HG03565 (cell line): ENCODE measurements at regions not wholly inside any gene's neighbourhood (a gene's known extent, or its start where the extent isn't known, plus 50 kb on each side); places are given as distances from the start of the nearest gene placed in this dataset.

Experiments used
- ATAC-seq: cut with Tn5 transposase; IDR thresholded peaks from one replicate; pipeline ENCODE4 v1.9.1; 2021; ENCODE audit warnings: mild to moderate bottlenecking, moderate library complexity; ENCODE audit not compliant: unreplicated experiment

GRCh38 chr4:136329042-136329662 lies 1203.1 kb downstream of the PCDH18 start:
- ATAC-seq, result no peak

DNA sequence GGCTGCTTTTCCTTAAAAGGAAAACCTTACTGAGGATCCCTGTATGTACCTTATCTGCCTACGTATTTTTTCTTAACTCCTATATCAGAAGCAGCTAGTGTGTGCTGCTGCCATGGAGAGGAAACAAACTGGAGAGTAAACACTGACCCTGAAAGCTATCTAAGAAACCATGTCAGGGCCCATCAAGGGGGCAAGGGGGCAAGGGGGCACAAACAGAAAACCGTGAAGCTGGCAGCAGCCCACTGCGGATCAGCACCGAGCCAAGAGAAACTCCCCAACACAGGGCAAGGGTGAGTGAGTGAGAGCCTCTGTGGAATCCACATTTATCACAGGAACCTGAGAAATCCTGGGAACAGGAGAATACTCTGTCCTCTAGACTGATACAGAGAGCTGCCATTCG lies 1204.2 kb downstream of the PCDH18 start:
- ATAC-seq, result no peak

GRCh38 chr4:136320465-136320813 lies 1211.9 kb downstream of the PCDH18 start:
- ATAC-seq, result no peak

DNA sequence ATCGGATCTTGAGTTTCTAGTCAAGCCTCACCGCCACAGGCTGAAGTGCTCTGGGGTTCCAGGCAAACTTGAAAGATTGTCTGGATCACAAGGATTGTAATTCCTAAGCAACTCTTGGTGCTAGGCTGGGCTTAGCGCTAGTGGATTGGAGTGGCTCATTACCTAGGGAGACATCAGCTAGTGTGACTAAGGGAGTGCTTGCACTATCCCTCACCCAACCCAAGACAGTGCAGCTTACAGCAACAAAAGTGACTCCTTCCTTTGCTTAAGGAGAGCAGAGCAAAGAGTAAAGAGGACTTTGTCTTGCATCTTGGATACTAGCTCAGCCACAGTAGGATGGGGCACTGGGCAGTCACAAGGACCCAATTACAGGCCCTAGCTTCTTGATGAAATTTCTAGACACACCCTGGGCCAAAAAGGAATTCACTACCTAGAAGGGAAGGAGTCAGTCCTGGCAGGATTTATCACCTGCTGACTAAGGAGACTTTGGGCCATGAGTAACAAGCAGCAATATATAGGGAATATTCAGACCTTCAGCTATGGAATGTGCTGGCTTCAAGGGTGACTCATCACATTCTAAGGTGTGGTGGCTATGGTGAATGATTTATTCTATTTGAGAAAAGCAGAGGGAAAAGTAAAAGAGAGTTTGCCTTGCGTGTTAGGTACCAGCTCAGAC lies 1212.4 kb downstream of the PCDH18 start:
- no peak for ATAC-seq

GRCh38 chr4:136316961-136317360 lies 1215.3 kb downstream of the PCDH18 start:
- no peak for ATAC-seq

DNA sequence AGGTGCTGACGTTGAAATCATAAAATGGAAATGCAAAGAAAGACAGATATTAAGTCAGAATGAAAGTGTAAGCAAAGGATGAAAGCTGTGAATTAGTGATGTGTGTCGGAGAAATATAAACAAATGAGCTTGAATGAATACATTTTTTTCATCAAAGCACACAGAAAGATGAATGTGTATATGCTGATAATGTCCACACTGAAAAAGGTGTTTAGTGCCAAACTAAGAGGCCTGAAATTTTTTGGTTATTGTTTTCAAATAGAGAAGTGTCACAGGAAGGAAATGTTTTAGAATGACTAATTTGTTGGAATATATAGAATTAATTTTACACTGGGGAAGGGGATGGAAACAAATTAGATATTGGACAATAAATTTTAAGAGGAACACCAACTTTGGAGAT lies 1217.6 kb downstream of the PCDH18 start:
- ATAC-seq, result no peak

- ATAC-seq, result no peak
Measured at GRCh38 chr4:136311774-136312173, 1220.5 kb downstream of the PCDH18 start.

GRCh38 chr4:136307765-136308164 lies 1224.5 kb downstream of the PCDH18 start:
- ATAC-seq, result no peak

- ATAC-seq, result no peak
Measured at GRCh38 chr4:136306361-136306760, 1225.9 kb downstream of the PCDH18 start.

GRCh38 chr4:136302566-136302965 lies 1229.7 kb downstream of the PCDH18 start:
- ATAC-seq, result no peak

GRCh38 chr4:136301749-136302495 lies 1230.4 kb downstream of the PCDH18 start:
- no peak for ATAC-seq

DNA sequence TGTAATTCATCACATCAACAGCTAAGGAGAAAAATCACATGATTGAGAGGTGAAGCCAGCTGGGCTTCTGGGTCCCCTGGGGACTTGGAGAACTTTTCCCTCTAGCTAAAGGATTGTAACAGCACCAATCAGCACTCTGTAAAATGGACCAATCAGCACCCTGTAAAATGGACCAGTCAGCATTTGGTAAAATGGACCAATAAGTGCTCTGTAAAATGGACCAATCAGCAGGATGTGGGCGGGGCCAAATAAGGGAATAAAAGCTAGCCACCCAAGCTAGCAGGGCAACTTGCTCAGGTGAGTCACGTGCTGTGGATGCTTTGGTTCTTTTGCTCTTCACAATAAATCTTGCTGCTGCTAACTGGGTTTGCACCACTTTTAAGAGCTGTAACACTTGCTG lies 1248.3 kb downstream of the PCDH18 start:
- ATAC-seq, result no peak

- no peak for ATAC-seq
Measured at GRCh38 chr4:136281889-136282288, 1250.4 kb downstream of the PCDH18 start.

DNA sequence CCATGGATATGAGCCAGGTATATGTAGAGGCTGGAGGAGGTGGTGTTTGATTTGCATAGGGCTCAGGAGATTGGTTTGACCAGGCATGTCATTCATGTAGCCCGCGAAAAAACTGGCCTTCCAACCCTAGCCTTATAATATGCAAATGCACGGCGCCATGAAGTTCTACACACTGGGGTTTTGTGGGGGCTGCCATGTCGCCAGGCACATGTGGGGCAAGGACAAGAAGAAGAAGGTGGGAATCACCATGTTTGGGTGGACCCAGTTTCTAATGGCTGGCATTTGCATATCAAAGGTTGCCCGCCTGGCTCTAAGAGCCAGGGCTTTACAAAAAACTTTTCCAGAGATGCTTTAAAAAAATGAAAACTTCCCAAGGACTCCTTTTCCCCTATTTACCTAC lies 1251.0 kb downstream of the PCDH18 start:
- no peak for ATAC-seq

- ATAC-seq, result no peak
Measured at GRCh38 chr4:136277741-136278140, 1254.6 kb downstream of the PCDH18 start.

DNA sequence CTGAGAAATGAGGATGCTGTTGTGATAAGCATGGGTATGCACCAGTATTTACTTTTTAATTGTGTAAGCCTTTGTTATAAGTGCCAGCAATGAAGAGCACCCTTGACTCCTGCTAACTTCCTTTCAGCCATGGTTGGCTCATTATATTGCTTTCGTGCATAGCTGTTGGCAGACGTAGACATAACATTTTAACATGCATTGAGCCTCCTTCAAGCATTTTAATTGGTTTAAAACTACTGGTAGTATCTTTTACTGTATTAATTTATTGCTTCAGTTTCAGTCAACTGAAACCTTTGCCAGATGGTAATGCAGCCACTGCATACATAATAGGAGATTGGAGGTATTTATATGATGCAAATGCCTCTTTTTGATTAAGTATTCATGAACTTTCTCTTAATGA lies 1285.4 kb downstream of the PCDH18 start:
- ATAC-seq, result no peak

- no peak for ATAC-seq
Measured at GRCh38 chr4:136241221-136241986, 1290.9 kb downstream of the PCDH18 start.

DNA sequence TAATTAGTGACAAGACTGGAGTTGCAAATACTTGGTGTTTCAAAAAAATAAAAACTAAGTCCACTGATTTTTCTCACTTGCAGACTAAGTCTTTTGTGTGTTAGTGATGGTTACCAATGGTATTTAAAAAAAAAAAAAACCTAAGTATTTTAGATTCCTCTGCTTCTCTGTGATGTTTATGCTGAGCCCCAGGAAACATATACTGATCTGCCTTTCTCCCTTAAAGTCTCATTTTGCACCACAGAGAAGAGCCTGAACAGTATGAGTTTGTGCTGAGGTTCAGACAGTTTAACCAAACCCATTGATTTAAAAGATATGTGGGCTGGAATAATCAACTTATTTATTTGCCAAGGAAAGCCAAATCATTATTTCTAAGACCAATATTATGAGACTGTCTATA lies 1305.0 kb downstream of the PCDH18 start:
- ATAC-seq, result no peak

DNA sequence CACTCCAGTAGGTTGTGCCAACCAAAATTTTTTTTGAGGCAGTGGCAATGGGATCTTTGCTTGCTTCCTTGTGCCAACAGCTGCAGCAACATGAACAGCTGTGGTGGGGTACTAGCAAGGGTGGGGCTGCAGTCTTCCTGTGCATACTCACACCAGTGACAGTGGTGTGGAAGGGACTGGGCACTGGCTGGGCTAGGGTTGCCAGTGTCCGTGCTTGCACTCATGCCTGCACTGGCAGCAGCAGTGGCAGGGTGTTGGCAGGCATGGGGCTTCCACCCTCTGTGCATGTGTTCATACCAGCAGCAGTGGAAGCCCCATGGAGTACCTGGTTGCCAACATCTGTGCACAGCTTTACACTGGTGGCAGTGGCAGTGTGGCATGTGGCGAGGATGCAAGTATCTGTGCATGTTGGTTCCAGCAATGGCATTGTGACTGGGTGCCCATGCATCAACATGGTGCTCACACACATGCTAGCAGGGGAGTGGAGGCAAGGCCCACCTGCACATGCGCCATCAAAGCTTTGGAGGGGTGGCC lies 1312.6 kb downstream of the PCDH18 start:
- no peak for ATAC-seq

- ATAC-seq, result no peak
Measured at GRCh38 chr4:136203199-136203598, 1329.1 kb downstream of the PCDH18 start.

GRCh38 chr4:136198358-136198757 lies 1333.9 kb downstream of the PCDH18 start:
- no peak for ATAC-seq
